Panc1 (cell line): ENCODE measurements at regions not wholly inside any gene's neighbourhood (a gene's known extent, or its start where the extent isn't known, plus 50 kb on each side); places are given as distances from the start of the nearest gene placed in this dataset.

ENCODE experiments used
- ATAC-seq: fragments of 200-7000 bp; cut with Tn5 transposase; 2 replicates; pipeline ENCODE4 v1.9.1; 2020; ENCODE audit warnings: mild to moderate bottlenecking, moderate library complexity
- BruUV-seq: library from RNA; stranded (reverse); fragments of 400-500 nt; replicated peaks from 2 replicates; lab custom pipeline; 2021; lab: Mats Ljungman, UMichigan
- CTCF ChIA-PET: fragments of 300-600 bp; sonication (Branson Sonifier 250); formaldehyde crosslinking; loops from one replicate; lab custom pipeline; 2022; ENCODE audit warnings: antibody characterized with exemption; lab: Charles Lee
- POLR2A ChIA-PET: fragments of 300-600 bp; sonication (Branson Sonifier 250); formaldehyde crosslinking; loops from one replicate; lab custom pipeline; 2022; ENCODE audit warnings: antibody characterized with exemption; lab: Charles Lee
- DNase-seq: peaks from one replicate; pipeline ENCODE4 v3.0.0-alpha.2; 2010; ENCODE audit warnings: low read depth, low spot score
- H3K27ac ChIP-seq: 2 replicates; pipeline ENCODE4 v1.5.1; 2011; ENCODE audit warnings: mild to moderate bottlenecking, low read length, inconsistent platforms
- H3K27me3 ChIP-seq: fragments of 200-500 bp; sonication (Bioruptor generic); 2 replicates; pipeline ENCODE4 v1.6.0; 2014; ENCODE audit warnings: low read length, inconsistent platforms; ENCODE audit not compliant: control insufficient read depth, insufficient read depth
- H3K36me3 ChIP-seq: fragments of 200-500 bp; sonication (Bioruptor generic); 2 replicates; pipeline ENCODE4 v1.5.1; 2014; ENCODE audit warnings: inconsistent platforms, mild to moderate bottlenecking, low read length, moderate library complexity; ENCODE audit not compliant: control insufficient read depth, insufficient read depth
- H3K4me1 ChIP-seq: 2 replicates; pipeline ENCODE4 v1.5.1; 2011; ENCODE audit warnings: inconsistent platforms, mild to moderate bottlenecking, low read length, moderate library complexity; ENCODE audit not compliant: control insufficient read depth, insufficient read depth
- H3K4me3 ChIP-seq, 2 experiments: 2 replicates each; pipeline ENCODE4 v1.5.1; 2011 to 2012; ENCODE audit warnings: low read depth in 2 of 2, low read length in 2 of 2, mild to moderate bottlenecking in 2 of 2, inconsistent platforms in 1 of 2, moderate library complexity in 1 of 2
- H3K9me3 ChIP-seq: fragments of 200-500 bp; sonication (Bioruptor generic); 2 replicates; pipeline ENCODE4 v1.5.1; 2014; ENCODE audit warnings: low read depth, mild to moderate bottlenecking, inconsistent platforms, low read length, moderate library complexity; ENCODE audit not compliant: control insufficient read depth, insufficient read depth
- POLR2AphosphoS5 ChIP-seq: IDR thresholded peaks from 2 replicates; pipeline ENCODE4 v1.6.1; 2012; ENCODE audit warnings: mild to moderate bottlenecking, low read depth, low read length, moderate library complexity
- SIN3A ChIP-seq: IDR thresholded peaks from 2 replicates; pipeline ENCODE4 v1.6.1; 2012; ENCODE audit warnings: low read depth, mild to moderate bottlenecking, low read length, moderate library complexity, borderline replicate concordance; ENCODE audit not compliant: insufficient read depth
- TCF7L2 ChIP-seq: IDR thresholded peaks from 2 replicates; pipeline ENCODE4 v1.6.1; 2011; ENCODE audit warnings: mild to moderate bottlenecking, low read depth, low read length, inconsistent platforms
- in situ Hi-C: cut with HindIII; loops from 2 replicates; pipeline ENCODE4 v1.10.0; 2016; ENCODE audit warnings: low sequenced_read_pairs, low pct_unique_long_range_greater_than_20kb
- intact Hi-C: fragments of 100-400 bp; cut with micrococcal nuclease; formaldehyde crosslinking; loops from one replicate; pipeline ENCODE4 v1.10.0; 2022; ENCODE audit not compliant: unreplicated experiment
- TF ChIP-seq, protein P1 (sequence below): fragments of 450-650 bp; IDR thresholded peaks from 2 replicates; pipeline ENCODE4 v1.5.1; 2017; ENCODE audit warnings: mild to moderate bottlenecking
- TF ChIP-seq, protein P2 (sequence below), 2 experiments: IDR thresholded peaks; 2 replicates each; pipeline ENCODE4 v1.6.1; 2011 to 2012; ENCODE audit warnings: low read depth in 2 of 2, control low read depth in 1 of 2, low read length in 1 of 2, mild to moderate bottlenecking in 1 of 2, moderate library complexity in 1 of 2; ENCODE audit not compliant: insufficient read depth in 1 of 2

DNA sequence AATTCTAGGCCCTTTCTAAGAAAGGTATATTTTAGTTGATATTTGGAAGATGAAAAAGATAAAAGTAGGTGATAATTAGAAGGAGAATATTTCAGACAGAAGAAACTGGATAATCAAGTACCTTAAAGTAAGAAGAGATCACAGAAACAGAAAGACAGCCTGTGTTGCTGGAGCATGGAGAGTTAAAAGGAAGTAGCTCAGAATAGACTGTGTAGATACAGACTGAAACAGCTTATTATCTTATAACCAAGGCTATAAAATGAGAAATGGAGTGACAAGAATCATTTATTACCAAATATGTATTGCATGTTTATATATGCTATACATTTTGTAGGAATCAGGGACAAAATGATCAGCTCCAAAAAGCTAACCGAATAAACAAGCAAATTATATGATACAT, 1120.3 kb downstream of the BRINP3 start:
- no peak for TF ChIP-seq POLR2AphosphoS5
- TF ChIP-seq, protein P1, sequence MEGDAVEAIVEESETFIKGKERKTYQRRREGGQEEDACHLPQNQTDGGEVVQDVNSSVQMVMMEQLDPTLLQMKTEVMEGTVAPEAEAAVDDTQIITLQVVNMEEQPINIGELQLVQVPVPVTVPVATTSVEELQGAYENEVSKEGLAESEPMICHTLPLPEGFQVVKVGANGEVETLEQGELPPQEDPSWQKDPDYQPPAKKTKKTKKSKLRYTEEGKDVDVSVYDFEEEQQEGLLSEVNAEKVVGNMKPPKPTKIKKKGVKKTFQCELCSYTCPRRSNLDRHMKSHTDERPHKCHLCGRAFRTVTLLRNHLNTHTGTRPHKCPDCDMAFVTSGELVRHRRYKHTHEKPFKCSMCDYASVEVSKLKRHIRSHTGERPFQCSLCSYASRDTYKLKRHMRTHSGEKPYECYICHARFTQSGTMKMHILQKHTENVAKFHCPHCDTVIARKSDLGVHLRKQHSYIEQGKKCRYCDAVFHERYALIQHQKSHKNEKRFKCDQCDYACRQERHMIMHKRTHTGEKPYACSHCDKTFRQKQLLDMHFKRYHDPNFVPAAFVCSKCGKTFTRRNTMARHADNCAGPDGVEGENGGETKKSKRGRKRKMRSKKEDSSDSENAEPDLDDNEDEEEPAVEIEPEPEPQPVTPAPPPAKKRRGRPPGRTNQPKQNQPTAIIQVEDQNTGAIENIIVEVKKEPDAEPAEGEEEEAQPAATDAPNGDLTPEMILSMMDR, result no peak
- no peak for TF ChIP-seq TCF7L2
- TF ChIP-seq, protein P2, sequence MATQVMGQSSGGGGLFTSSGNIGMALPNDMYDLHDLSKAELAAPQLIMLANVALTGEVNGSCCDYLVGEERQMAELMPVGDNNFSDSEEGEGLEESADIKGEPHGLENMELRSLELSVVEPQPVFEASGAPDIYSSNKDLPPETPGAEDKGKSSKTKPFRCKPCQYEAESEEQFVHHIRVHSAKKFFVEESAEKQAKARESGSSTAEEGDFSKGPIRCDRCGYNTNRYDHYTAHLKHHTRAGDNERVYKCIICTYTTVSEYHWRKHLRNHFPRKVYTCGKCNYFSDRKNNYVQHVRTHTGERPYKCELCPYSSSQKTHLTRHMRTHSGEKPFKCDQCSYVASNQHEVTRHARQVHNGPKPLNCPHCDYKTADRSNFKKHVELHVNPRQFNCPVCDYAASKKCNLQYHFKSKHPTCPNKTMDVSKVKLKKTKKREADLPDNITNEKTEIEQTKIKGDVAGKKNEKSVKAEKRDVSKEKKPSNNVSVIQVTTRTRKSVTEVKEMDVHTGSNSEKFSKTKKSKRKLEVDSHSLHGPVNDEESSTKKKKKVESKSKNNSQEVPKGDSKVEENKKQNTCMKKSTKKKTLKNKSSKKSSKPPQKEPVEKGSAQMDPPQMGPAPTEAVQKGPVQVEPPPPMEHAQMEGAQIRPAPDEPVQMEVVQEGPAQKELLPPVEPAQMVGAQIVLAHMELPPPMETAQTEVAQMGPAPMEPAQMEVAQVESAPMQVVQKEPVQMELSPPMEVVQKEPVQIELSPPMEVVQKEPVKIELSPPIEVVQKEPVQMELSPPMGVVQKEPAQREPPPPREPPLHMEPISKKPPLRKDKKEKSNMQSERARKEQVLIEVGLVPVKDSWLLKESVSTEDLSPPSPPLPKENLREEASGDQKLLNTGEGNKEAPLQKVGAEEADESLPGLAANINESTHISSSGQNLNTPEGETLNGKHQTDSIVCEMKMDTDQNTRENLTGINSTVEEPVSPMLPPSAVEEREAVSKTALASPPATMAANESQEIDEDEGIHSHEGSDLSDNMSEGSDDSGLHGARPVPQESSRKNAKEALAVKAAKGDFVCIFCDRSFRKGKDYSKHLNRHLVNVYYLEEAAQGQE (IDR thresholded peaks at IDR 0.05; ENCODE audit: insufficient read depth in 1 of 2, low read depth in 2 of 2, low read length in 1 of 2), result no peak
- no peak for TF ChIP-seq SIN3A
- ChIA-PET CTCF (no interaction called here), POLR2A (no interaction called here)
- Histone ChIP-seq H3K36me3 (no peaks in the 10 kb centered on the region), H3K4me3 (no peak overlapping the region), H3K9me3 (no peaks in the 10 kb centered on the region), H3K27ac (no peak overlapping the region), H3K27me3 (no peaks in the 10 kb centered on the region), H3K4me1 (no peaks in the 10 kb centered on the region)
- in situ Hi-C loops (no loop called here), intact Hi-C loops (no loop called here)
- DNase-seq, result no peak
- no TSS peak for BruUV-seq
- no peak for ATAC-seq

DNA sequence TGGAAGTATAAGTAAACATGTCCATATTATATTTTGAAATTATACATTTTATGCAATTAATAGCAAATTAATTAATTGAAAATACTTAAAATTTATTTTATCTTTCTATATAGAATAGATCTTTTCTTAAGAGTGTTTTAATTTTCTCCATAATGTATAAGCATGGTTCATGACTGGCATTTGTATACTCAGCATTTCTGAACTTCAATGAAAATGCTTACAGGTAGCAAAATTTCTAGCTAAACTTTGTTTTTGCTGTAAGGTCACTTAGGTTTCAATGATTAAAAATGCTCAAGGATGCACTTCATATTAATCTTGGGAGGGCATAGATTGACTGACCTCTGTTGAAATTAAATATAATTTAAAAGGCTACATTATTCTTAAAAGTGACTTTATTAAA, 1108.1 kb downstream of the BRINP3 start:
- DNase-seq (no peak), ATAC-seq (no peak)
- Histone ChIP-seq H3K4me3 (no peak overlapping the region), H3K27ac (no peak overlapping the region), H3K4me1 (no peaks in the 10 kb centered on the region; the same call in 1 of the 2 replicates), H3K9me3 (no peaks in the 10 kb centered on the region), H3K36me3 (no peaks in the 10 kb centered on the region), H3K27me3 (no peaks in the 10 kb centered on the region)
- in situ Hi-C loops, result no loop called here
- CTCF ChIA-PET, result no interaction called here
- intact Hi-C loops, result no loop called here
- BruUV-seq, result no TSS peak
- TF ChIP-seq, protein P2 (IDR thresholded peaks at IDR 0.05; ENCODE audit: insufficient read depth in 1 of 2, low read depth in 2 of 2, low read length in 1 of 2), result no peak
- TF ChIP-seq POLR2AphosphoS5, result no peak
- TF ChIP-seq SIN3A, result no peak
- TF ChIP-seq, protein P1, result no peak
- TF ChIP-seq TCF7L2, result no peak
- POLR2A ChIA-PET, result interaction anchor here (0.6 kb wide), 1 partner anchor 196 kb away, joined by 8 read pairs; no protein-coding TSS in a partner anchor
